ENCODE measurements at regions not wholly inside any gene's neighbourhood (a gene's known extent, or its start where the extent isn't known, plus 50 kb on each side); places are given as distances from the start of the nearest gene placed in this dataset.

DNA sequence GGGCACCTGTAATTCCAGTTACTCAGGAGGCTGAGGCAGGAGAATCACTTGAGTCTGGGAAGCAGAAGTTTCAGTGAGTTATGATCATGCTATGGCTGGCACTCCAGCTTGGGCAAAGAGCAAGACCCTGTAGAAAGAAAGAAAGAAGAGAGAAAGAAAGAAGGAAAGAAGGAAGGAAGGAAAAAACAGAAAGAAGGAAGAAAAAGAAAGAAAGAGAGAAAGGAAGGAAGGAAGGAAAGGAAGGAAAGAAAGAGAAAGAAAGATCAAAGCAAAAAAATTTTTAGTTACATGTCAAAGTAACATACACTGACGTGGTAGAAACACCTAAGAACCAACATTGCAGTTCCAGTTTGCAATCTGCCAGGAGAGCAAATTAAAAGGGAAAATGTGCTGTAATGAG is 73.8 kb upstream of the JCAD start:
- no peak for TF ChIP-seq EZH2 (IDR thresholded peaks at IDR 0.05; ENCODE audit: borderline replicate concordance, low read depth, low read length, poor library complexity, severe bottlenecking)
- TF ChIP-seq, protein P1, sequence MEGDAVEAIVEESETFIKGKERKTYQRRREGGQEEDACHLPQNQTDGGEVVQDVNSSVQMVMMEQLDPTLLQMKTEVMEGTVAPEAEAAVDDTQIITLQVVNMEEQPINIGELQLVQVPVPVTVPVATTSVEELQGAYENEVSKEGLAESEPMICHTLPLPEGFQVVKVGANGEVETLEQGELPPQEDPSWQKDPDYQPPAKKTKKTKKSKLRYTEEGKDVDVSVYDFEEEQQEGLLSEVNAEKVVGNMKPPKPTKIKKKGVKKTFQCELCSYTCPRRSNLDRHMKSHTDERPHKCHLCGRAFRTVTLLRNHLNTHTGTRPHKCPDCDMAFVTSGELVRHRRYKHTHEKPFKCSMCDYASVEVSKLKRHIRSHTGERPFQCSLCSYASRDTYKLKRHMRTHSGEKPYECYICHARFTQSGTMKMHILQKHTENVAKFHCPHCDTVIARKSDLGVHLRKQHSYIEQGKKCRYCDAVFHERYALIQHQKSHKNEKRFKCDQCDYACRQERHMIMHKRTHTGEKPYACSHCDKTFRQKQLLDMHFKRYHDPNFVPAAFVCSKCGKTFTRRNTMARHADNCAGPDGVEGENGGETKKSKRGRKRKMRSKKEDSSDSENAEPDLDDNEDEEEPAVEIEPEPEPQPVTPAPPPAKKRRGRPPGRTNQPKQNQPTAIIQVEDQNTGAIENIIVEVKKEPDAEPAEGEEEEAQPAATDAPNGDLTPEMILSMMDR (conservative IDR thresholded peaks at IDR 0.05; ENCODE audit: low read depth, low read length), result no peak

Measured in A673 (cell line).